ENCODE measurements at regions not wholly inside any gene's neighbourhood (a gene's known extent, or its start where the extent isn't known, plus 50 kb on each side); places are given as distances from the start of the nearest gene placed in this dataset.

DNA sequence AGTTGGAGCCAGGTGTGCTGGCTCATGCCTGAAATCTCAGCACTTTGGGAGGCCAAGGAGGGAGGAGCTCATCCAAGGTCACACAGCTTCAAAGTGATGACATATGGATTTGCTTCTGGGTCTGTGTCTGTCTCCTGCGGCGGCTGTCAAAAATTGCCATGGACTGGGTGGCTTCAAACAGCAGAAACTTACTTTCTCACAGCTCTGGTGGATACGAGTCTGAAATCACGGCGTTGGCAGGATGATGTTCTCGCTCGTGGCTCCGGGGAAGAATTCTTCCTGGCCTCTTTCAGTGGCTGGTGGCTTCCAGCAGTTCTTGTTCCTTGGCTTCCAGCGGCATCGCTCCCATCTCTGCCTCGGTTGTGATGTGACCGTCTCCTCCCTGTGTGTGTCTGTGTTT lies 314.8 kb upstream of the C1orf174 start:
- H3K36me3 ChIP-seq (ENCODE audit: low read depth, missing control alignments) = no peaks in the 10 kb centered on the region
- intact Hi-C loops (cut with DNase I; ENCODE audit: low total_unique reads) = no loop called here
- no peak overlapping the region for H3K4me3 ChIP-seq
- no peaks in the 10 kb centered on the region for H3K27me3 ChIP-seq
- TF ChIP-seq, protein P1, sequence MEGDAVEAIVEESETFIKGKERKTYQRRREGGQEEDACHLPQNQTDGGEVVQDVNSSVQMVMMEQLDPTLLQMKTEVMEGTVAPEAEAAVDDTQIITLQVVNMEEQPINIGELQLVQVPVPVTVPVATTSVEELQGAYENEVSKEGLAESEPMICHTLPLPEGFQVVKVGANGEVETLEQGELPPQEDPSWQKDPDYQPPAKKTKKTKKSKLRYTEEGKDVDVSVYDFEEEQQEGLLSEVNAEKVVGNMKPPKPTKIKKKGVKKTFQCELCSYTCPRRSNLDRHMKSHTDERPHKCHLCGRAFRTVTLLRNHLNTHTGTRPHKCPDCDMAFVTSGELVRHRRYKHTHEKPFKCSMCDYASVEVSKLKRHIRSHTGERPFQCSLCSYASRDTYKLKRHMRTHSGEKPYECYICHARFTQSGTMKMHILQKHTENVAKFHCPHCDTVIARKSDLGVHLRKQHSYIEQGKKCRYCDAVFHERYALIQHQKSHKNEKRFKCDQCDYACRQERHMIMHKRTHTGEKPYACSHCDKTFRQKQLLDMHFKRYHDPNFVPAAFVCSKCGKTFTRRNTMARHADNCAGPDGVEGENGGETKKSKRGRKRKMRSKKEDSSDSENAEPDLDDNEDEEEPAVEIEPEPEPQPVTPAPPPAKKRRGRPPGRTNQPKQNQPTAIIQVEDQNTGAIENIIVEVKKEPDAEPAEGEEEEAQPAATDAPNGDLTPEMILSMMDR (IDR thresholded peaks at IDR 0.05) = no peak
- no peak for TF ChIP-seq POLR2A (IDR thresholded peaks at IDR 0.05)
- 64 to 82% methylated on average over 8 to 12 of the region's 12 CpGs for WGBS, 2 donors
- H3K4me1 ChIP-seq = no peaks in the 10 kb centered on the region
- H3K27ac ChIP-seq = no peak overlapping the region
- no peaks in the 10 kb centered on the region for H3K9me3 ChIP-seq
- no peak for DNase-seq

DNA sequence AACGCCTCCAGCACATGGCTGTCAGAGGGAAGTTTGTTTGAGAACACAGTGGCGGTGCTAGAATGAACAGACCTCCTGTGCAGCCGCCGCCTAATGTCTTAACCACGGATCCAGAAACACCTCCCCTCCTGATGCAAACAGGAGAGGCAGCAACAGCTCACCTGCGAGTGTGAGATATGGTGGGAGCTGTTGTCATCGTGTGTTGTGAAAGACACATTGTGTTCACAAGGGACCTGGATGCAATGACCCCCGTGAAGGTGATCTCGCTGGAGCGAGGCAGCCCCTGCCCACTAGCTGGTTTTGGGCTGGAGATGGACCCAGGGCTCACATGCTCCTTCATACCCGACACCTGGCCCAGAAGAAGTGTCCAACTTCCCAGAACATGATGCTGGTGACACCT lies 315.3 kb upstream of the C1orf174 start:
- 87 to 88% methylated on average over 9 to 11 of the region's 11 CpGs for WGBS, 2 donors
- no peak for TF ChIP-seq POLR2A (IDR thresholded peaks at IDR 0.05)
- TF ChIP-seq, protein P1 (IDR thresholded peaks at IDR 0.05) = no peak
- Histone ChIP-seq H3K4me3 (no peak overlapping the region), H3K27me3 (no peaks in the 10 kb centered on the region), H3K4me1 (no peaks in the 10 kb centered on the region), H3K36me3 (ENCODE audit: low read depth, missing control alignments) (no peaks in the 10 kb centered on the region), H3K9me3 (no peaks in the 10 kb centered on the region), H3K27ac (no peak overlapping the region)
- intact Hi-C loops (cut with DNase I; ENCODE audit: low total_unique reads) = no loop called here
- no peak for DNase-seq

DNA sequence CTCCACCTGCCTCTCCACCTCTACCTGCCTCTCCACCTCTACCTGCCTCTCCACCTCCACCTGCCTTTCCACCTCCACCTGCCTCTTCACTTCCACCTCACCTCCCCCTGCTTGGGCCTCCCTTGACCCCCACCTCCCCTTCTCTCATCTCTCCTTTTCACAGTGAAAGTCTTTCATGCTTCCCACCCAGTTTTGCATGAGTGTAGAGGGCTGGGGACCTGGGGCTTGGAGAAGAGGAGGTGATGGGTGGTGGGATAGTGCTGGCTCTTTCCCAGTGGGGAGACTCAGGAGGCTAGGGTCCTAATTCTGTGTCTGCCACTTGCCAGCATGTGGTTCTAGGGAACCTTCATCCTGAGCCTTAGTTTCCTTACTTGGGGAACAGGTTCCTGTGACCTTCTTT lies 316.2 kb upstream of the C1orf174 start:
- Histone ChIP-seq H3K27ac (no peak overlapping the region), H3K27me3 (no peaks in the 10 kb centered on the region), H3K4me1 (no peaks in the 10 kb centered on the region), H3K4me3 (no peak overlapping the region), H3K9me3 (no peaks in the 10 kb centered on the region), H3K36me3 (ENCODE audit: low read depth, missing control alignments) (no peaks in the 10 kb centered on the region)
- TF ChIP-seq, protein P1 (IDR thresholded peaks at IDR 0.05) = no peak
- TF ChIP-seq POLR2A (IDR thresholded peaks at IDR 0.05) = no peak
- intact Hi-C loops (cut with DNase I; ENCODE audit: low total_unique reads) = no loop called here
- no peak for DNase-seq

DNA sequence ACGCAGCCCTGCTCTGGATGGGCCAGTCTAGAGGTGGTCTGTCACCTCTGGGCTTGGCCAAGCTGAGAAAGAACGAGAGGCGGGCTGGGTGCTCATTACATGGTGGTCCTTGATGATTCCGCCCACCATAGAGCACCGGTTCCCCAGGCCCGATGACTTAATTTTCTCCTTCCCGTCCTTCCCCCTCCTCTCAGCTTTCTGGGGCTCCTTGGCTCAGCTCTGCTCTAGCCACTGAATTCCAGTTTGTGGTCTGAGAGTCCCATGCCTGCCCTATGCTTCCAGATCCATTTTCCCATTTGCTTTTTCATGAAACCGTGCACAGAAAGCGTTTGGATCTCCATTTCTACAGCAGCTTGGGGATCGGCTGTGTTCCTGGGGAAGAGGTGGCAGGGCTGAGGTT lies 318.5 kb upstream of the C1orf174 start:
- no peak for DNase-seq
- WGBS, 2 donors = 85 to 93% methylated on average over 10 of the region's 10 CpGs
- no peaks in the 10 kb centered on the region for H3K27me3 ChIP-seq

DNA sequence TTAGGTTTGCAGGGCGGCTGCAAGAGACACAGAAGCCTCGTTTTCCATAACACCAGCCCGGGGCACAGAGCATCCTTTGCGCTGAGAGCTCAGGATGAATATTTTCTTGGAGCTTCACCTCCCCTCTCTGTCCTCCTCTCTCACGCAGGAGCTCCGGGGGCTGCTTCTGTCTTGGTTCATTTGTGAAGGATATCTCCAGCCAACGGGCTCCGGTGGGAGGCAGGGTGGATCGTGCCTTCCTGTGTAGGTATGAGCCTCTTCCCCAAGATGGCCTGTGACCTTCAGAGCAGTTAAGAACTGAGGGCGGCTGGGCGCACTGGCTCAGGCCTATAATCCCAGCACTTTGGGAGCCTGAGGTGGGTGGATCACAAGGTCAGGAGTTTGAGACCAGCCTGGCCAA lies 319.0 kb upstream of the C1orf174 start:
- H3K36me3 ChIP-seq (ENCODE audit: low read depth, missing control alignments) = no peaks in the 10 kb centered on the region
- 75 to 77% methylated on average over 11 of the region's 11 CpGs for WGBS, 2 donors
- no peak overlapping the region for H3K27ac ChIP-seq
- H3K9me3 ChIP-seq = no peaks in the 10 kb centered on the region
- no peak for DNase-seq
- H3K27me3 ChIP-seq = no peaks in the 10 kb centered on the region
- intact Hi-C loops (cut with DNase I; ENCODE audit: low total_unique reads) = no loop called here
- no peak overlapping the region for H3K4me3 ChIP-seq
- TF ChIP-seq, protein P1 (IDR thresholded peaks at IDR 0.05) = no peak
- TF ChIP-seq POLR2A (IDR thresholded peaks at IDR 0.05) = no peak
- no peaks in the 10 kb centered on the region for H3K4me1 ChIP-seq

More for the DNA sequence above, 318.5 kb upstream of the C1orf174 start:
- Histone ChIP-seq H3K9me3 (no peaks in the 10 kb centered on the region), H3K4me1 (no peaks in the 10 kb centered on the region), H3K27ac (no peak overlapping the region), H3K36me3 (ENCODE audit: low read depth, missing control alignments) (no peaks in the 10 kb centered on the region), H3K4me3 (no peak overlapping the region)
- TF ChIP-seq, protein P1 (IDR thresholded peaks at IDR 0.05) = no peak
- no peak for TF ChIP-seq POLR2A (IDR thresholded peaks at IDR 0.05)
- intact Hi-C loops (cut with DNase I; ENCODE audit: low total_unique reads) = no loop called here
